ENCODE measurements at regions not wholly inside any gene's neighbourhood (a gene's known extent, or its start where the extent isn't known, plus 50 kb on each side); places are given as distances from the start of the nearest gene placed in this dataset.
"Not testable (repeated sequence)": the region's sequence is repeated elsewhere in the genome, so short reads cannot be mapped to it uniquely, and the experiment has no call there.

- DNase-seq; intact Hi-C loops (cut with DNase I, micrococcal nuclease); ATAC-seq: not testable (repeated sequence)
Observed at GRCh38 chr1:145488193-145488933, 63.0 kb upstream of the NBPF20 start.

- ATAC-seq; DNase-seq; intact Hi-C loops (cut with DNase I, micrococcal nuclease): not testable (repeated sequence)
Observed at GRCh38 chr1:145487156-145487555, 61.8 kb upstream of the NBPF20 start.

- ATAC-seq; intact Hi-C loops (cut with DNase I, micrococcal nuclease); DNase-seq: not testable (repeated sequence)
Observed at GRCh38 chr1:145484257-145484656, 58.9 kb upstream of the NBPF20 start.

- intact Hi-C loops (cut with DNase I, micrococcal nuclease); DNase-seq; ATAC-seq: not testable (repeated sequence)
Observed at GRCh38 chr1:145482214-145482860, 56.9 kb upstream of the NBPF20 start.

- intact Hi-C loops (cut with DNase I, micrococcal nuclease); ATAC-seq; DNase-seq: not testable (repeated sequence)
Observed at GRCh38 chr1:145475962-145476361, 50.6 kb upstream of the NBPF20 start.

- ATAC-seq; DNase-seq; intact Hi-C loops (cut with DNase I, micrococcal nuclease): not testable (repeated sequence)
Observed at GRCh38 chr1:145475369-145475915, 50.0 kb upstream of the NBPF20 start.
